Esophagus muscularis mucosa (tissue), 4 donors: ENCODE measurements at regions not wholly inside any gene's neighbourhood (a gene's known extent, or its start where the extent isn't known, plus 50 kb on each side); places are given as distances from the start of the nearest gene placed in this dataset.

ENCODE experiments used
- DNase-seq: peaks from one replicate; pipeline ENCODE4 v3.0.0-alpha.2; 2017; ENCODE audit errors: extremely low spot score
- H3K27ac ChIP-seq, 4 donors: fragments of 200-600 bp; sonication (generic); replicated peaks in 1 of 4; 1 replicate in 3 of 4; 2 replicates in 1 of 4; pipeline ENCODE4 v1.5.1; 2016 to 2019; ENCODE audit warnings: mild to moderate bottlenecking in 1 of 4
- H3K27me3 ChIP-seq, 4 donors: fragments of 200-600 bp; sonication (generic); one replicate each; pipeline versions ENCODE4 v1.5.1 to v1.6.0; 2016 to 2019
- H3K36me3 ChIP-seq, 4 donors: fragments of 200-600 bp; sonication (generic); one replicate each; pipeline ENCODE4 v1.5.1; 2016 to 2019
- H3K4me1 ChIP-seq, 4 donors: fragments of 200-600 bp; sonication (generic); one replicate each; pipeline ENCODE4 v1.5.1; 2016 to 2019
- H3K4me3 ChIP-seq, 4 donors: fragments of 200-600 bp; sonication (generic); 1 replicate in 2 of 4; 2 replicates in 2 of 4; pipeline ENCODE4 v1.5.1; 2016 to 2019; ENCODE audit warnings: mild to moderate bottlenecking in 4 of 4, moderate library complexity in 1 of 4
- H3K9me3 ChIP-seq, 4 donors: fragments of 200-600 bp; sonication (generic); 1 replicate in 3 of 4; 2 replicates in 1 of 4; pipeline ENCODE4 v1.5.1; 2016 to 2019
- CTCF ChIP-seq, 3 experiments: fragments of 200-600 bp in 2 of 3; fragments of 450-650 bp in 1 of 3; sonication (generic) in 2 of 3; IDR thresholded peaks; one replicate each; pipeline ENCODE4 v1.5.1; 2017 to 2019; ENCODE audit warnings: antibody characterized with exemption in 3 of 3, mild to moderate bottlenecking in 2 of 3, moderate library complexity in 1 of 3
- EP300 ChIP-seq: sonication (generic); formaldehyde crosslinking; IDR thresholded peaks from one replicate; pipeline ENCODE4 v1.6.1; 2017; ENCODE audit warnings: antibody characterized with exemption
- POLR2A ChIP-seq: fragments of 450-650 bp; IDR thresholded peaks from one replicate; pipeline ENCODE4 v1.6.1; 2017; ENCODE audit warnings: antibody characterized with exemption, moderate library complexity, mild to moderate bottlenecking, low read depth
- POLR2AphosphoS5 ChIP-seq, 2 donors: sonication (generic); formaldehyde crosslinking; IDR thresholded peaks; one replicate each; pipeline ENCODE4 v1.6.1; 2017; ENCODE audit warnings: antibody characterized with exemption in 2 of 2
- WGBS: methylation state at CpG from one replicate; pipeline ENCODE4 v1.1.5; 2018; 5-methylcytosine and 5-hydroxymethylcytosine counted together
- intact Hi-C: fragments of 100-400 bp; cut with DNase I; formaldehyde crosslinking; loops from one replicate; pipeline ENCODE4 v1.15.1; 2023

- WGBS = 39% methylated on average over 4 of the region's 4 CpGs
- DNase-seq = peak; percentile 12
- Histone ChIP-seq H3K27me3 (no peaks in the 10 kb centered on the region), H3K27ac (no peak overlapping the region), H3K36me3 (no peaks in the 10 kb centered on the region), H3K4me1 (no peaks in the 10 kb centered on the region), H3K4me3 (no peak overlapping the region), H3K9me3 (no peaks in the 10 kb centered on the region)
- intact Hi-C loops = no loop called here
- TF ChIP-seq CTCF (IDR thresholded peaks at IDR 0.05) (no peak), POLR2AphosphoS5 (IDR thresholded peaks at IDR 0.05) (no peak), EP300 (no peak), POLR2A (no peak)
Observed at GRCh38 chr7:156527458-156527890, 113.1 kb upstream of the RNF32 start.

- H3K4me1 ChIP-seq = no peaks in the 10 kb centered on the region
- no peaks in the 10 kb centered on the region for H3K27me3 ChIP-seq
- intact Hi-C loops = no loop called here
- TF ChIP-seq POLR2AphosphoS5 (IDR thresholded peaks at IDR 0.05) = no peak
- no peak for TF ChIP-seq EP300
- TF ChIP-seq CTCF (IDR thresholded peaks at IDR 0.05) = no peak
- TF ChIP-seq POLR2A = no peak
- H3K9me3 ChIP-seq = no peaks in the 10 kb centered on the region
- H3K27ac ChIP-seq = no peak overlapping the region
- peak; percentile 82 for DNase-seq
- H3K4me3 ChIP-seq = no peak overlapping the region
- H3K36me3 ChIP-seq = no peaks in the 10 kb centered on the region
- WGBS = 77% methylated on average over 11 of the region's 11 CpGs
Observed at GRCh38 chr7:156524818-156525597, 115.6 kb upstream of the RNF32 start.

GRCh38 chr7:156523447-156524048 is 117.0 kb upstream of the RNF32 start:
- no peaks in the 10 kb centered on the region for H3K9me3 ChIP-seq
- no peak overlapping the region for H3K27ac ChIP-seq
- no peaks in the 10 kb centered on the region for H3K36me3 ChIP-seq
- H3K4me1 ChIP-seq = no peaks in the 10 kb centered on the region
- intact Hi-C loops = no loop called here
- no peak overlapping the region for H3K4me3 ChIP-seq
- no peak for TF ChIP-seq EP300
- TF ChIP-seq CTCF (IDR thresholded peaks at IDR 0.05) = no peak
- TF ChIP-seq POLR2AphosphoS5 (IDR thresholded peaks at IDR 0.05) = no peak
- no peak for TF ChIP-seq POLR2A
- H3K27me3 ChIP-seq = no peaks in the 10 kb centered on the region
- WGBS = 88% methylated on average over 24 of the region's 24 CpGs
- peak; percentile 91 for DNase-seq

- Histone ChIP-seq H3K4me1 (no peaks in the 10 kb centered on the region), H3K27me3 (no peaks in the 10 kb centered on the region), H3K9me3 (no peaks in the 10 kb centered on the region), H3K4me3 (no peak overlapping the region), H3K27ac (no peak overlapping the region), H3K36me3 (no peaks in the 10 kb centered on the region)
- WGBS = 93% methylated on average over 17 of the region's 17 CpGs
- TF ChIP-seq EP300 (no peak), POLR2A (no peak), CTCF (IDR thresholded peaks at IDR 0.05) (no peak), POLR2AphosphoS5 (IDR thresholded peaks at IDR 0.05) (no peak)
- DNase-seq = peak; percentile 62
- intact Hi-C loops = no loop called here
Observed at GRCh38 chr7:156522801-156523200, 117.8 kb upstream of the RNF32 start.
